AG09319 (cell line): ENCODE measurements at regions not wholly inside any gene's neighbourhood (a gene's known extent, or its start where the extent isn't known, plus 50 kb on each side); places are given as distances from the start of the nearest gene placed in this dataset.

Source experiments
- DNase-seq: peaks from one replicate; pipeline ENCODE4 v3.0.0-alpha.2; 2010; ENCODE audit warnings: low read depth; ENCODE audit errors: extremely low read depth
- CTCF ChIP-seq: IDR thresholded peaks from 2 replicates; pipeline ENCODE4 v1.5.1; 2011; ENCODE audit warnings: low read depth, mild to moderate bottlenecking, inconsistent platforms, low read length, moderate library complexity

- TF ChIP-seq CTCF, result no peak
Measured at GRCh38 chr7:96614154-96614867, 95.3 kb downstream of the SEM1 start.

GRCh38 chr7:96612034-96612433 is 97.6 kb downstream of the SEM1 start:
- no peak for TF ChIP-seq CTCF
- DNase-seq, result no peak

More at GRCh38 chr7:96614154-96614867, 95.3 kb downstream of the SEM1 start:
- no peak for DNase-seq

DNA sequence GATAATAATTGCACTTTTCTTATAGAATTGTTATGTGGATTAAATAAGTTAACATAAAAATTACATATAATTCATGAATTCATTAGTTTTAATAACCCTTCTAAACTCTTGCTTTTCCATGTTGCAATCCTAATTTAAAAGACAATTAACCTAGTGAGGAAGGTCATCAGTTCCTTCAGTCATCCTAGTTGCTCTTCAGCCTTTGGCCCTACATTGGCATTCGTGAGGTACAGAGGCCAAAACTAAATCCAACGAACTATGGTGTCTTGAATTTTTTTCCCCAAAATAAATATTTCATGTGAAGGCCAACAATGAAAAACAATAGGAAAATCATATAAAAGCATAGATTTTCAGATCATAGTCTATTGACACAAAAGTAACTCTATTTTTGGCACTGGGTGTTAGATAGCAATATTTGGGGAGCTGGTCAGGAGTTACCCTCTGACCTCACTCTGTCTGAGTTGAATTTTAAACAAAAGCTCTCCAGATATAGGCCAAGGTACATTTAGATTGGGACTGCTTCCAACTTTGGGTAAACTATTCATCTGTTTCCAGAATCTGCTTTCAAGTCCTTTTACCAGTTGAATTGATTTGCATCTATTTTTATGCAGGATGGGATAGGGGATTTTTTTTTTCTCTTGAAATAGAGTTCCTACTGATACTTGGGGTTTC is 104.5 kb downstream of the SEM1 start:
- TF ChIP-seq CTCF, result no peak
- DNase-seq, result no peak

GRCh38 chr7:96599288-96599936 is 110.2 kb downstream of the SEM1 start:
- no peak for DNase-seq
- no peak for TF ChIP-seq CTCF

- TF ChIP-seq CTCF, result no peak
- no peak for DNase-seq
Measured at GRCh38 chr7:96598421-96598820, 111.2 kb downstream of the SEM1 start.

DNA sequence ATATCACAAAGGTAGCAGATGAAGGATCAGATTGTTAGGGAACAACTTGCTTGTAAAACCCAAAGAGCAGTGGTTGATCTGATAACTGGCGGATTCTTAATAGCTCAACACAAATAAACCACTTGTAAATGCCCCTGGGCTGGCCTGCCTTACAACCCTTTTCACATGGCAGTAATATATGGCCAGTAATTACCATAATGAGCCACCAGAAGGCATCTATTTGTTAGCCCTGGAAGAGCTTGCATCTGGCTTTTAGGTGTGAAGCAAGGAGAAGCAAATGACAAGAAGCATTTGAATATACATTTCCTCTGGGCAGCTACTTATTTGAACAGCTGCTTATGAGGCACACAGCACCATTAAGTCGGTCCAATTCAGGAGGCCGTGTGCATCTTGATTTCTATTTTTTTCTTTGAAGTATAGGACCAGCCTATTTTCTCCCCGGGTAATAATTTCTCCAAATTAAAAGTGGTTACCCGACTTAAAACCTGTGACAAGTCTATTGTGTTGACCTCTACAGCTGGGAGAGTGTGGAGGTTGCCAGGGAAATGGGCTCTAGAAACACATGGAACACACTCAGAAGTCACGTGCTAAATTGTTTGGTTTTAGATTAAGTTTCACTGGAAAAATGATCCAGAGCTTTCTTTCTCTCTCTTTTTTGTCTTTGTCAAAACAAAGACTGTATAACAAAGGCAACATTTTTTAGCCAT is 113.4 kb downstream of the SEM1 start:
- DNase-seq, result no peak
- TF ChIP-seq CTCF, result peak; percentile 5
